GM19023 (cell line): ENCODE measurements at regions not wholly inside any gene's neighbourhood (a gene's known extent, or its start where the extent isn't known, plus 50 kb on each side); places are given as distances from the start of the nearest gene placed in this dataset.

ENCODE experiments used
- ATAC-seq: cut with Tn5 transposase; IDR thresholded peaks from one replicate; pipeline ENCODE4 v1.9.1; 2021; ENCODE audit warnings: mild to moderate bottlenecking, moderate library complexity; ENCODE audit not compliant: unreplicated experiment

DNA sequence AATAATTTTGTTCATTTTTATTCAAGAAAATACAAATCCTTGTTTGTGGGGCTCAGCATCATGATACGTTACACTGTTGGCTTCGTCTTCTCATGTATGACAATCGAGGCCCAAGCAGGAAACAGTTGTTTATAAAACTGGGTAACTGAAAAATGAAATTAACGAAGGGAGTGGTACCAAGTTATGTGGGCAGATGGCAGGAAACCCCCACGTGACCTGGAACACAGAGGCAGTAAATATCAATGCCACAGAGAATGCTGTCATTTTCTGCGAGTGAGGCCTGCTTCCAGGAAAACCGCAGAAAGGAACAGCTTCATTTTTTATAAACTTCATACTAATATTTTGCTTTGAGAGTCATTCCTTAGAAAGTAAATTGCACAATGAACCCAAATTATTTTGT lies 201.0 kb upstream of the ADARB2 start:
- ATAC-seq, result no peak

- ATAC-seq, result no peak
Measured at GRCh38 chr10:1935912-1936311, 198.6 kb upstream of the ADARB2 start.

DNA sequence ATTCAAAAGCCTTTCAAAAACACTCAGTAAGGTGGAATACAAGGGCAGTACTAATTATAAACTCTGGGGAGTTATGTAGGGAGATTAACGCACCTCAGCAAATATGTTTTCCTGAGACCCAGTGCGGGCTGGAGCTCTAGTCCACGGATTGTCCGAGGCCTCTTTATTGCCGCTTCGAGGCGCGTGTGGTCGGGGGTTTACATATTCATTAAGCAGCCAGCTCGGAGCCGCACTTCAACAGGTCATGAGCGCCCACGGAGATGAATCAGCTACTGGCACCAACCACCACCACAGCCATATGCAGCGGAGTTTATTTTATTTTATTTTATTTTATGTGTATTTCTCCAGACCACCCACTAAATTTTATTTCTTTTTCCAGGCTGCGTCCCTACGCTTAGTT lies 195.9 kb upstream of the ADARB2 start:
- no peak for ATAC-seq

GRCh38 chr10:1932692-1933094 lies 195.4 kb upstream of the ADARB2 start:
- ATAC-seq, result no peak

- no peak for ATAC-seq
Measured at GRCh38 chr10:1928606-1929005, 191.3 kb upstream of the ADARB2 start.

DNA sequence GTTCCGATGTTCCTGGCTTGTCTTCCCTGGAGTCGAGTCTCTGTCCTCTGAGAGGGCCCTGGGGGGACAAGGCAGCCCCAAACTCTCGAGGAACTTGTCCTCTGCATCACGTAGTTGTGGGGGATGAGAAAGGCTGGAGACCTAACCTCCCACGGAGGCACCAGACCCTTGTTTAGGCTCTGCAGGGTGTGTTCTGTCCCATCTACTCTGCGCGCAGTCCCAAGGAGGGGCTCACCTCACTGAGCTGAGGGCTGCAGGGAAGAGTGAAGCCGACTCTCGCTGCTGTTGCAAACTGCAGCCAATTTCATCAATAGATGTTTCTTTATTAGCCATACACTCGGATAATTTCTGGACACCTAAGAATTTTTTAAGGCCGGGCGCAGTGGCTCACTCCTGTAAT lies 186.7 kb upstream of the ADARB2 start:
- ATAC-seq, result no peak

DNA sequence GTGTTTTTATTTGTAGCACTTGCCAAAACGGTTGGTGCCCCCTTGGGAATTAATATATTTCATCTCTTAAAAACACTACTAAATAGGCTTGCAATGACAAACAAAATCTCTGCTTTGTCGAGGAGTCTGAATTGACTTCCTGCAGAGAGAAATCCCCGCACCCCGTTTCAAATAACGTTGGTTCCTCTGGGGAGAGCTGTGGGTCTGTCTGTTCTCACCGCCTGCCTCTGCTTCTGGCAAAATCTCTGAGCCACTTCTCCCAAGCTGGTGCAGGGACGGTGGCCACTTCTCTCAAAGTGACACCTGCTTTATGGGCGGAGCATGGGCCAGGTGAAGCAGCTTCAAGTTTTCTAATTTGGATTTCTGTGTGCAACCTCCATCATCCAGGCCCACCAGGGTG lies 186.3 kb upstream of the ADARB2 start:
- ATAC-seq, result no peak

DNA sequence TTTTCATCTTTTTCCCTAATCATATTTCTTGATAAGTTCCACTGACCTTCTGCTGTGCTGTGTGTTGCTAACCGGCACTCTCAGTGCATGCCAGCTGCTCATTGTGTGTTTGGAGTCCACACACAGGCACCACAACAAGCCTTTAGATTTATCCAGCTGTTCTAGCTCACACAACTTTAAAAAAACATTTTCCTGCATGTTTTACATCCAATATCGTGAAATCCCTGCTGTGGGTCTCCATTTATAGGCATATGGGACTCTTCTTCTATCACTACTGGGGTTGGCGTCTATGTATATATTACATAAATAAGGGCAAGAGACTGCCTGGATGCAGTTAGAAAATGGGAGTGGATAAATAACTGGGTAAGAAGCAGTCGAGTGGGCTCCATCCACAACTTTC lies 183.6 kb upstream of the ADARB2 start:
- no peak for ATAC-seq

- ATAC-seq, result no peak
Measured at GRCh38 chr10:1920127-1920526, 182.8 kb upstream of the ADARB2 start.

DNA sequence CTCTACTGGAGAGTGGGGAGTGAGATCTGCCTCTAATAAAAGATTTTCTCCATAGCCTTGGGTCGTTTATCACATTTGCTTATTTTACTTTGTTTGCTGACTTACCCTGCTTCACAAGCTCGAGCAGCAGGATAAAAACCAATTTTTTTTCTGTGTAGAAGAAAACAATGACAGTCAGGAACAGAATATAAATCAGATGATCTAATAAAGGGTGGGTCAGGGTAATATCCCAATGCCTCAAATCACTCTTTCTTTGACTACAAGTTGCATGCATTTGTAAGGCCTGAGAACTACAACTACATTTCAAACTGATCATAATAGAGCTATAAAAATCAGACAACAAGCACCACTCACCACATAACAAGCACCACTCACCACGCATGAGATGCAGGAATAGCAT lies 174.4 kb upstream of the ADARB2 start:
- ATAC-seq, result no peak

GRCh38 chr10:1903982-1904381 lies 166.7 kb upstream of the ADARB2 start:
- ATAC-seq, result no peak

DNA sequence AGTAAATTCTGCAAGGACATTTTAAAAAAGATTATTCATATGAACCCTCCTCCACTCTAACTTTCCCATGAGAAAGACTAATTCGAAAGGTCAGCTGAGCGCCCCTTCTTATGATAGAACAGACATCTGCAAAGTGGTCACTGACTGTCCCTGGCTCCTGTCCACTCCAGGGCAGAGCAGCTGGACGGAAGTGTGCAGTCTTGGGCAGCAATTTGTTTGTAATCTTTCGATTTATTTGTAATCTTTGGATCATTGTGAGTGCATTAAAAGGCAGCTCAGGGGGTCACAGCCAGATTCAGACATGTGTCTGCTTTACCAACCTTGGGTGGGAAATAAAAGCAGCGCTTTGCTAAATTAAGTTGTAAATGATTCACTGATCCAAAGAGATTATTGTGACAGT lies 158.8 kb upstream of the ADARB2 start:
- ATAC-seq, result no peak

GRCh38 chr10:1895691-1896090 lies 158.4 kb upstream of the ADARB2 start:
- ATAC-seq, result no peak

GRCh38 chr10:1894912-1895311 lies 157.6 kb upstream of the ADARB2 start:
- ATAC-seq, result no peak

- ATAC-seq, result no peak
Measured at GRCh38 chr10:1893941-1894340, 156.6 kb upstream of the ADARB2 start.

DNA sequence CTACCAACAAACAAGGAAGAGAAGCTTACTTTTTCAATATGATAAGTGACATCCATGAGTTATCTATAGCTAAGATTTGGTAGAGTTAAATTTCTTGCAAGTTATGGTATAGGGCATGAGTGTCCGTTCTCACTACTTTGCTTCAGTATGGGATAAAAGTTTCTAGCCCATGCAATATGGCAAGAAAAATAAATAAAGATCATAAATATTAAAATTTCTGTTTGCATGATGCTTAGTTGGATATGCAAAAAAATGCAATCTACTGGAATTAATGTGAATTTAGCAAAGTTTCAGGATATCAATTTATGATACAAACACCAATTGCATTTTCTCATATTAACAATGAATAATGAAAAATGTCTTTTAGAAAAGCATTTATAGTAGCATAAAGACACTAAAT lies 148.7 kb upstream of the ADARB2 start:
- ATAC-seq, result no peak

- ATAC-seq, result no peak
Measured at GRCh38 chr10:1882728-1883127, 145.4 kb upstream of the ADARB2 start.

GRCh38 chr10:1882180-1882579 lies 144.9 kb upstream of the ADARB2 start:
- ATAC-seq, result no peak

- no peak for ATAC-seq
Measured at GRCh38 chr10:1881636-1882035, 144.3 kb upstream of the ADARB2 start.

GRCh38 chr10:1874533-1874932 lies 137.2 kb upstream of the ADARB2 start:
- ATAC-seq, result peak; percentile 72

DNA sequence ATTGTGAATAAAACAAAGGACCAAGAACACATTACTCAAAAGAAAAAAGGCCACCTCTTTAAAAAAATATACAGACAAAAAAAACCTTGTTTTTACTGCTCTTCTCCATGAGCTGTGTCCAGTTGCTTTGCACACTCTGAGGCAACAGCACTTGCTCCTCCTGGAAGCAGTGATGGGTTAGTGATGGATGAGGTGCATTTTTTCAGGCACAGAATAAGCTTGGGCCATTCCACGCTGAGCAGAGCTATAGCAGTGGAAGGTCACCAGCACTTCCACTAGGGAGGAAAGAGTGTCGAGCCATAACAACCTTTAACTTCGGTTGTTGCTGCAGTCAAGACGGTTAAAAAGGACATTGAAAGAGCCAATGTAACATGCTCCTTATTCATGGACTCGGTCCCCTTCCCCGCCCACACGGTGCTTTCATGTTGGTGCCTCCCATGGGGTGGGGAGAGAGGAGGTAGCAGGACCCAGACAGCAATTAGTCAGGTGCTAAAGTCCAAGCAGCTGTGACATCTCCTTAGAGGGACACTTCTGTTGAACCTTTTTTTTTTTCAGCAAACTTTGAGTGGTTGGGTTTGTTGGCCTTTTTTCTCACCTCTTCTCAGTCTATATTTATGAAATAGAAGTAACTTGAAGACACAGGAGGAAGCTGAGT lies 136.5 kb upstream of the ADARB2 start:
- ATAC-seq, result no peak

GRCh38 chr10:1872151-1872726 lies 134.9 kb upstream of the ADARB2 start:
- ATAC-seq, result no peak

- ATAC-seq, result no peak
Measured at GRCh38 chr10:1870491-1870890, 133.2 kb upstream of the ADARB2 start.
